ENCODE measurements at regions not wholly inside any gene's neighbourhood (a gene's known extent, or its start where the extent isn't known, plus 50 kb on each side); places are given as distances from the start of the nearest gene placed in this dataset. TPM values are rescaled to one million over a fixed set of nuclear protein-coding genes. Genes with fewer than 3 reads are reported as not detected.

- no peak for DNase-seq (ENCODE audit: extremely low spot score)
- no peaks in the 10 kb centered on the region for H3K4me1 ChIP-seq (ENCODE audit: insufficient read depth)
- 89% methylated on average over 6 of the region's 6 CpGs for WGBS
Measured at GRCh38 chr20:54704032-54704635, 228.7 kb downstream of the DOK5 start.

More at GRCh38 chr20:54704032-54704635, 228.7 kb downstream of the DOK5 start:
- Histone ChIP-seq H3K4me3 (ENCODE audit: low read depth, low read length) (no peak overlapping the region), H3K36me3 (ENCODE audit: insufficient read depth) (no peaks in the 10 kb centered on the region), H3K27ac (ENCODE audit: low read depth) (no peak overlapping the region)

Small RNA genes in the stretch of these regions (small RNA-seq; reads per million reads assigned to genes)
- not detected for gene RNU4ATAC7P
